HL-60/S4 treated with retinoic acid at 250 ng/mL for 4 days and 3 days (cell line): ENCODE measurements at regions not wholly inside any gene's neighbourhood (a gene's known extent, or its start where the extent isn't known, plus 50 kb on each side); places are given as distances from the start of the nearest gene placed in this dataset.
"Not testable (repeated sequence)": the region's sequence is repeated elsewhere in the genome, so short reads cannot be mapped to it uniquely, and the experiment has no call there.

Experiments used
- in situ Hi-C: fragments of 300-500 bp; cut with MboI; formaldehyde crosslinking; loops from 2 replicates; pipeline ENCODE4 v1.7.0; 2022; ENCODE audit warnings: low sequenced_read_pairs

DNA sequence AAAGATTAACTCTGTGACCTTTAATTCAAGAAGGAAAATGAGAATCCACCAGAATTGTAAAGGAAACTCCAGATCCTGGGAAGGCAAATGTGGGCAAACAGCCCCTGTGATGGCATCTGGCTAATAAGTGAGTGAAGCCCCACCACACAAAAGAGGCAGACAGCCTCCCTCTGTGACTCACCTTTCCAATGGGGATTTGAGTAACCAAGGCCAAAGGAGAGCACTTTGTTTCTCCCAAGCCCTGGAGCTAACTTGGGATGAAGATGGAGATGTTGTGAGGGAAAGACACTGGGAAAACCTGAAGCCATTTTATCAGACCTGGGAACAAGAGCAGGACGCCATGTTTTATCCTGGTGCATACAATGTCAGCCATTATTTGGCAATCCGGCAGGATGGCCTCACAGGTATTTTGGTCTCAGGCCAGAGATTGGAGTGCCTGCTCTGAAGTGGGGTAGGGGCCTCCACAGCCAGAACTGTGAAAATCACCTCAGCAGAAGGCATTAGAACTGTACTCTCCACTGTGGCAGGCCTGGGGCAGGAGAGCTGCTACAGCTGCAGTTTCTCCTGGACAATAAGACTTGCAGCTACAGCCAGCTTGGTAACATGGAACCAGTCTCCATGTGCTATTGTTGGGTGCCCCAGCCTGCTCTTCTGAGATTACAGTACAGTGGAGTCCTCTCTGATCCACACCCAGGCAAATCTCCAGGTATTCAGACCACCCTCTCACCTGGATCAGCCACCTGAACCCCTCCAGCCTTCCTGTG is 96.6 kb upstream of the PCED1B start:
- in situ Hi-C loops = no loop called here

DNA sequence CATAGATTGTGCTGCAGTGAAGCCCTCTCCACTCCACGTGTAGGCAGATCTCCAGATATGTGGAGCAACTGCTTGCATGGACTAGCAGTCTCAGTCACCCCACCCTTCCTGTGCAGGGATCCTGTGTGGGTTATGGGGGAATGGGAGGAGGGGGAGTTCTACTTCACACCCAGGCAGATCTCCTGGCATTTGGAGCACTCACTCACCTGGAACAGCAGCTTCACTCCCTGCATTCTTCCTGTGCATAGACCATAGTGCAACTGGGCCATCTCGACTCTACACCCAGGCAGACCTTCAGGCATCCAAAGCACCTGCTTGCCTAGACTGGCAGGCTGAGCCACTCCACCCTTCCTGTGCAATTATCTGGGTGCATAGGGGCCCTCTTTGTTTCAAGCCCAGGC is 96.0 kb upstream of the PCED1B start:
- in situ Hi-C loops = no loop called here

DNA sequence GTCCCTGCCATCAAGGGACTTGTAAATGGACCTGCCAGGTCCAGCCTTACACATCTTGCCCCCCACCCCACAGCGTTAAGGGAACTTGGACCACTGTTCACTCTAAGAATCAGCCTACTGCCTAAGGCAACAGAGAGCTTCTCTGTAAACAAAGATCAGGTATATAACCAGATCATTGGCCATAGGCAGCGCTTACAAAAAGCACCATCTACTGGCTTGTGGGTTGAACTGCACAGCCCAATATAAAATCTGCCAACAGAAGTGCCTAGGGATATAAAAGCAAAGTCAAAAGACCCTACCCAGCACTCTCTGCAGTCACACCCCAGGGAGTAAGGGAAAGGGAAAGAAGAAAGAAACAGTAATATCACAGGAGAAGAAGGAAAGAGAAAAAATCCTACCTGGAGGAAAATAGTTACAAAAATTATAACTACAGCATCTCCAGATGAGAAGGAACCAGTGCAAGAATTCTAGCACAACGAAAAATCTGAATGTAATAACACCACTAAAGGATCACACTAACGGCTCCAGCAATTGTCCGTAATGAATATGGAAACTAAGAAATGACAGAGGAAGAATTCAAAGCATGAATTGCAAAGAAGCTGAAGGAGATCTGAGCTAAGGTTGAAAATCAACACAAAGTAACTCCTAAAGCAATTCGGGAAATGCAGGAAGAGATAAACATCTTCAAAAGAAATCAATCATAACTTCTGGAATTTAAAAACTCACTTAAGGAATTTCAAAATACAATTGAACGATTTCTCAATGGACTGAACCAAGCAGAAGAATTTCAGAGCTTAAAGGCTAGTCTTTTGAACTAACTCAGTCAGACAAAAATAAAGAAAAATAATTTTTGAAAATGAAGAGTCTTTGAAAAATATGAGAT is 95.2 kb upstream of the PCED1B start:
- in situ Hi-C loops = no loop called here

DNA sequence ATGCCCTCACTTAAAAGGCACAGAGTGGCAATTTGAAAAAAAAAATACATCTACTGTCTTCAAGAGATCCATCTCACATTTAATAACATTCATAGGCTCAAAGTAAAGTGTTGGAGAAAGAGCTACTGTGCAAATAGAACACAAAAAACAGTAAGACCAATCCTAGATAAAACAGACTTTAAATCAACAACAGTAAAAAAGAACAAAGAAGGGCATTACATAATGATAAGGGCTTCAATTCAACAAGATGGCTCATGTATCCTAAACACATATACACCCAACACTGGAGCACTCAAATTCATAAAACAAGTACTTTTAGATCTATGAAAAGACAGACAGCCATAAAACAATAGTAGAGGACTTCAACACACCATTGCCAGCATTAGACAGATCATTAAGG is 93.6 kb upstream of the PCED1B start:
- in situ Hi-C loops = no loop called here

DNA sequence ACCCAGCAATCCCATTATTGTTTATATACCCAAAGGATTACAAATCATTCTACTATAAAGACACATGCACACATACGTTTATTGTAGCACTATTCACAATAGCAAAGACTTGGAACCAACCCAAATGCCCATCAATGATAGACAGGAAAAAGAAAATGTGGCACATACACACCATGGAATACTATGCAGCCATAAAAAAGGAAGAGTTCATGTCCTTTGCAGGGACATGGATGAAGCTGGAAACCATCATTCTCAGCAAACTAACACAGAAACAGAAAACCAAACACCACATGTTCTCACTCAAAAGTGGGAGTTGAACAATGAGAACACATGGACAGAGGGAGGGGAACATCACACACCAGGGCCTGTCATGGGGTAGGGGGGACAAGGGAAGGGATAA is 91.3 kb upstream of the PCED1B start:
- in situ Hi-C loops = not testable (repeated sequence)

DNA sequence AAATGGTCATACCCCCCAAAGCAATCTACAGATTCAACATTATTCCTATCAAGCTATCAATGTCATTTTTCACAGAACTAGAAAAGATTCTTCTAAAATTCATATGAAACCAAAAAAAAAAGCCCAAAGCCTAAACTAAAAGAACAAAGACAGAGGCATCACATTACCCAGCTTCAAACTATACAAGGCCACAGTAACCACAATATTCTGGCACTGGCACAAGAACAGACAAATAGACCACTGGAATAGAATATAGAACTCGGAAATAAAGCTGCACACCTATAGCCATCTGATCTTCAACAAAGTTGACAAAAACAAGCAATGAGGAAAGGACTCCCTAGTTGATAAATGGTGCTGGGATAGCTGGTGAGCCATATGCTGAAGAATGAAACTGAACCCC is 89.2 kb upstream of the PCED1B start:
- in situ Hi-C loops = no loop called here

DNA sequence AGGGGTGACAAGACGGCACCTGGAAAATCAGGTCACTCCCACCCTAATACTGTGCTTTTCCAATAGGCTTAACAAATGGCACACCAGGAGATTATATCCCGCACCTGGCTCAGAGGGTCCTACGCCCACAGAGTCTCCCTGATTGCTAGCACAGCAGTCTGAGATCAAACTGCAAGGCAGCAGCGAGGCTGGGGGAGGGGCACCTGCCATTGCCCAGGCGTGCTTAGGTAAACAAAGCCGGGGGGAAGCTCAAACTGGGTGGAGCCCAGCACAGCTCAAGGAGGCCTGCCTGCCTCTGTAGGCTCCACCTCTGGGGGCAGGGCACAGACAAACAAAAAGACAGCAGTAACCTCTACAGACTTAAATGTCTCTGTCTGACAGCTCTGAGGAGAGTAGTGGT is 87.4 kb upstream of the PCED1B start:
- in situ Hi-C loops = not testable (repeated sequence)

DNA sequence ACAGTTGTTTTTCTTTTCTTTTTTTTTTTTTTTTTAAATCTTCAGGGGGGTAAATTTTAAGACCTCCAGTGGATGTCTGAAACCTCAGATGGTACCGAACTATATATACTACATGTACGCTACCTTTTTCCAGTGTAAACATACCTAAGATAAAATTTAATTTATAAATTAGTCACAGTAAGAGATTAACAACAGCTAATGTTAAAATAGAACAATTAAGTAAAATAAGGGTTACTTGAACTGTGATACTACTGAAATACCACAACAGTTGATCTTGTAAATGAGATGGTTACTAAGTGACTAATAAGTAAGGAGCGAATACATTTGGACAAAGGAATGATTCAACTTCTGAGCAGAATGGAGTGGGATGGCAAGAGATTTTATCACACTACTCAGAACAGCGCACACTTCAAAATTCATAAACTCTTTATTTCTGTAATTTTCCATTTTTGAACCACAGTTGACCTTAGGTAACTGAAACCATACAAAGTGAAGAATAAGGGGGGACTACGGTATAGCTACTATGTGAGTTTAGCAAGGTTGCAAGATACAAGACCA is 80.5 kb upstream of the PCED1B start:
- in situ Hi-C loops = no loop called here

DNA sequence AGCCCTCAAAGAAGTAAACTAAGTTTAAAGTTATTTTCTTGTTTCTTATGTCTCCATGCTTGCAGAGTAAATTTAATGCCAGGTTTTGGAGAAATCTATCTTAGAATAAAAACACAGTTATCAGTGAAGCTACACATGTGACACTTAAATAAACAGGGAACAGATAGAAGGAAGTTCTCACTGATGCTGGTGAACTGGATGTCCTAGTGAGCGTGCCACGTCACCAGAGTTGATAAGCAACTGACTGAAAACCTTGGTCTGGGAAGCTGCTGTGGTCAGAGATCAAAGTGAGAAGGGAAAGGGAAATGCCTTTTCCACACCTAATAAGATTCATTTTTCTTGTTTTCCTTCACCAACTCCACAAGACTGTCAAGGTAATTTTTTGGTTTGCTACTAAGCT is 74.8 kb upstream of the PCED1B start:
- in situ Hi-C loops = loop anchor here (25.0 kb wide), 1 partner anchor 667 kb away; no protein-coding TSS in a partner anchor

DNA sequence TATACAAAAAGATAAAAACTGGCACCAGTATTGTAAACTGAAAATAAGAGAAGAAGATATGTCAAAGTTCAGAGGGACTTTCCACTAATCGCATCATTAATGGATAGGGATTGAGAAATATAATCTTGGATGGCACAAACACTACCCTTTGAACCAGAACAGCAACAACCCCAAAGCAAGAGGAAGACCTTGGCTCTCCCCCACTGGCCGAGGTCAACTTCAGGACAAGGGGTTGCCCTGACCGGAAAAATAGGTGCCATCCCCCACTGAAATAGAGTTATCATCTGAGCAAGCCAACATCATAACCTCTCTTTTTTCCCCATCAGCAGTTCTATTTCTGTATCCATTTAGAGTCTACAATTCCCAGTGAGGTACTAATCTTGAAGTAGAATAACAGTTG is 72.4 kb upstream of the PCED1B start:
- in situ Hi-C loops = loop anchor here (25.0 kb wide), 1 partner anchor 670 kb away; no protein-coding TSS in a partner anchor

DNA sequence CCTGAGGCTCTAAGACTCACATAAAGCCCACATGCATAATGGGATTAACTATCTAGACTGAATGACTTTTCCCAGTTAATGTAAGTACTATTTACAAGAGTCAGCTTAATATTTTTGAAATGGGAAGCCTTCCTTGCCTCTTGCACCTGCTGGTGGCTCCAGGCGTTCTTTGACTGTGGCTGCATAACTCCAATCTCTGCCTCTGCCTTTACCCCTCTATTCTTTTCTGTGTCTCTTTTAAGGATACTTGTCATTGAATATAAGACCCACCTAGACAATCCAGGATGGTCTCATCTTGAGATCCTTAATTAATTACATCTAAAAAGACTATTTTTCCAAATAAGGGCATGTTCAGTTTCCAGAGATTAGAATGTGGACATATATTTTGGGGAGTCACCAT is 66.9 kb upstream of the PCED1B start:
- in situ Hi-C loops = loop anchor here (25.0 kb wide), 1 partner anchor 675 kb away; no protein-coding TSS in a partner anchor

DNA sequence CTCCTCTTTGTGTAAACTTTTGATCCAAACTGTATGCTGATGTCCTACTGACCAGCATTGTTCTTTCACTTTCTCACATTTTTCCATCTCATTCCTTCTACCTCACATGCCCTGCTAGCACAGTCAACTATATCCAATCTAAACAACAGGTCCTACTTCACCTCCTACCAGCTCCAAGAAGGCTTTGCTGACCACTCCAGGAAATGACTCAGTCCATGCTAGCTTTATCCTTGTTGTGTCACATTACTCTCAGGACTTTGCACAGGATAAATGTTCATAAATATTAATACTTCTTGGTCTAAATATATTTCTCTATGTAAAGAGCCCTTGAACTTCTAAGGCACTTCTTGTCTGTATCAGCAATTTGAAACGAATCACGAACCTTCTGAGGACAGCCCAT is 64.9 kb upstream of the PCED1B start:
- in situ Hi-C loops = loop anchor here (25.0 kb wide), 1 partner anchor 677 kb away; no protein-coding TSS in a partner anchor

DNA sequence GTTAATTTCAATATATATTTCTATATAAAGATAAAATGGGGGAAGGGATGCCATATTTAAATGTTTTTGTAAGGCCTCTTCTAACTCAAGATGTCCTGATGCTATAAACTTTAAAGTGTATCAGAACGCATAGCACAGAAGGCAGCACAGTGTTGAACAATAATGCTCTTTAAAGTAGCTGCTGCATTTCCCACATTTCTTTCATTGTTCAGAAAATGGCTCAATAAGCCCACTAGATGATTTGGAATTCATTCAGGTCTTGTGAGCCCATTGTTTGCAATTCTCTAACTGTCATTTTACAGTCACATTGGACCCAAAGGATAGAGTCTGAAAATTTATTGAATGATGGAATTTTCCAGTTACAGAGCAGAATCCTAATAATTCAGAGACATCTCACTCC is 64.0 kb upstream of the PCED1B start:
- in situ Hi-C loops = loop anchor here (25.0 kb wide), 1 partner anchor 678 kb away; no protein-coding TSS in a partner anchor

DNA sequence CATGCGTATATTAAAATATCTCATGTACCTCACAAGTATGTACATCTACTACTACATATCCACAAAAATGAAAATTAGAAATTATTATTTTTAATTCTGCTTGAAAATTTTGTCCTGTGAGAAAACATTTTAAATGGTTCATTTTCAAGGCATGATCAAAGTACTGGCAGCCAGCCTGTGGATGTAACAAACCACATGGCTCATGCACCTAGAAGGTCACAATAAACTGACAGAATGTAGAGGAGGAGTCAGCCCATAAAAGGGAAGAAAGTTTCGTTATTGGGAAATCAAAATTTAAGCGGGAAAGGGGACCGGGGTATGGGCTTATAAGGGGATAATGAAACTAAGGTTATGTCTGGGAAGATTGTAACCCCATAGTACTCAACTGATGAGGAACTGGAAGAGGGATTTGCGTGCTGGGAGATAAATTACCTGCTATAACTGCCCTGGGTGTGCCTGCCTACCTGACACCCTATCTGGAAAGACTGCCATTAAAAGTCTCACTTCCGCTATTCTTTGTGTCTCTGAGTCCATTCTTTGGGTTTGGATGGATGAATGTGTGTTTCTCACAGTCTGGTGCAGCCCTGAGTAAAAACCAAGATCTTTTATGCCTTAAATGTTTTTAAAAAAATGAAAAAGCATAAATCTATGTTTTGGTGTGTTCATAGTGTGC is 62.2 kb upstream of the PCED1B start:
- in situ Hi-C loops = loop anchor here (25.0 kb wide), 1 partner anchor 680 kb away; no protein-coding TSS in a partner anchor

DNA sequence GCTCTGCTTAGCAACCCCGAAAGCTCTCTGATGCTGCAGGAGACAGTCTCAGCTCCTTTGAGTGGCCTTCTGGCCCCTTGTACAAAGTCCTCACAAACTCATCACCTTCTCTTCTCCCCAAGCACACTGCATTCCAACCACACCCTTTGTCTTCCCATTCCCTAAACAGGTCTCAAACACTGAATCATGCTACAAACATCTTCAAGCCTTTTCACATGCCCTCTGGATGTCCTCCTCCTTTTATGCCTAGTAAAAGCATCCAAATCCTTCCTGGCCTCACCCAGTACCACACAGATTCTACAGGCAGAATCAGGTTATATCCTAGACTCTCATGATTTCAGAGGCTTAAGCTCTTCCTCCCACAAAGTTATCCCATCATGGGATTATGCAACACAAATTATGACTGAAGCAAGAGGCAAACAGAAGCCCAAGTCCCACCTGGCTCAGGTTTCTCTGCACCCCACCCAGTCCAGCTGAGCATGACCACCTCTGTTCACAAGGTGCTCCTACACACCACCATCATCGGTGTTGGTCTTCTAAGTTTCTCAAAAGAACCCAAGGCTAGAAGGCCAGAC is 61.4 kb upstream of the PCED1B start:
- in situ Hi-C loops = loop anchor here (25.0 kb wide), 1 partner anchor 681 kb away; no protein-coding TSS in a partner anchor

DNA sequence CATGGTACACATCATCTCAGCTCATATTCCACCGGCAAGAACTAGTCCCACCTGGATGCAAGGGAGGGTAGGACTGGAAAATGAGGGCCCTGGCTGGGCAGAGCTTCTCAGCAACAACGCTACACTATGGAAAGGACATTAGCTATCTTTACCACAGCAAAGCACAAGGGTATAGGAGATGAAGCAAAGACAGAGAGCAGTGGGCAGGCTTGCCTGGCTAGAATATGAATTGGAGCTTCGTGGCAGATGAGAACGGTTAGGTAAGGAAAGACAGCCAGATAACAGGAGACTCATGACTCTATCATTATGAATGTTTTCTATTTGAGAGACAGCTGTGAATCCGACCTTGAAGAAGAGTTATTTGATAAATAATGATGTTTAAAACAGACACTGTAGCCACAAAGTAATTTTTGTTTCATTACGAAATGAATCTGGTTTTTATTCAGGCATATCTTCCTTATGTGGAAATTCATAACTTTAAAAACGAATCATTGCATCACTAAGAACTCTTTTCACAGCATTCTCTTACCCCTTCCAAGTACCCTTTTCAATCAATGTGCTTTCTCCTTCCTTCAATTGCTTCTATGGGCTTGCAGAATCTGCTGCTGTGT is 59.1 kb upstream of the PCED1B start:
- in situ Hi-C loops = loop anchor here (25.0 kb wide), 1 partner anchor 683 kb away; no protein-coding TSS in a partner anchor

DNA sequence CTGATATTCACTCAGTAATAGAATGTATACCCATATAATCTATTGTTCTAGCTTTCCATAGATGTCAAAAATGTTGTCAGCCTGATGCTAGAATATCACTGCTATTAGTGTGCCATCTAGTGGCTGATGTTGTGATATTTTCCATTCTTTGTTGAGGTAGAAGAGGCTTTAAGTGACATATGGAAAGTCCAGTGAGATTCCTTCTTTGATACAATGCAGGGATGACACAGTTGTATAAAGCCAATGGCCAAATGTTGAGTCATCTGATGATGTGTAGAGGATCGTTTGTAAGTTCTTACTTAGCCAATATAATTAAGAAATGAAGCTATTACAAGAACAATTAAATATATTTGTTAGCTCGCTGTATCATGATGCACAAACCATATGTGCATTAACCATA is 58.1 kb upstream of the PCED1B start:
- in situ Hi-C loops = loop anchor here (25.0 kb wide), 1 partner anchor 684 kb away; no protein-coding TSS in a partner anchor

DNA sequence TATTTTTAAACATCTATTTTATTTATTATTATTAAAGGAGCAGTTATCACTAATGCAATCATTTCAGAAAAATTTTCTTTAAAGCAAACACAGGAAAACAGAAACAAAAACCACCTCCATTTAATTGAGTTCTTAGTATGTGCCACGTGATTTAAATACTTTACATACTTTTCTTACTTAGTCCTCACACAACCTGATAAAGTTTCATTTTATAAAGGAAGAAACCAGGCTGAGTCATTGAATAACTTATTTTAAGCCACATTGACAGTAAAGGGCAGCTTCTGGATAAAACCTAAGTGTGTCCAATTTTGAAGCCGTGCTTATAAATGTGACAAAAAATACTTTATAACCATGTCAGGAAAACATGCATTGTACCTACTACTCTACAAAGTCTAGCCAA is 57.1 kb upstream of the PCED1B start:
- in situ Hi-C loops = loop anchor here (25.0 kb wide), 1 partner anchor 685 kb away; no protein-coding TSS in a partner anchor

DNA sequence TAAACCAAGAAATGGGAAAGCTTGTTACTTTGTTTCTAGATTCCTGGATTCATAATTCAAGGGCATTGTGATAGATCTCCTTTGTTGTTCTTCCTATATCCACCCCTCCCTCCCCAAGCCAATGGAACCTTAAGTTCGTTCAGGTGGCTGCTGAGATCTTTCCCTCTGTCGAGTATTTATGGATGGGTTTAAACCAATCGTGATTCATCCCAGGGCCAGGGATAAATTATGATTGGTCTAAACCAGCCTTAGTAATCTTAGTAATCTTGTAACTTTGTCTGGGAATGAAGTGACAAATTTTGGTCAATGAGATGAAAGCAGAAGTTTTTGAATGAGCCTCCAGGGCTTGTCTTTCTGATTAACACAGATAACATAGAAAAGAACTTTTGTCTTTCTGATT is 56.1 kb upstream of the PCED1B start:
- in situ Hi-C loops = loop anchor here (25.0 kb wide), 1 partner anchor 686 kb away; no protein-coding TSS in a partner anchor

DNA sequence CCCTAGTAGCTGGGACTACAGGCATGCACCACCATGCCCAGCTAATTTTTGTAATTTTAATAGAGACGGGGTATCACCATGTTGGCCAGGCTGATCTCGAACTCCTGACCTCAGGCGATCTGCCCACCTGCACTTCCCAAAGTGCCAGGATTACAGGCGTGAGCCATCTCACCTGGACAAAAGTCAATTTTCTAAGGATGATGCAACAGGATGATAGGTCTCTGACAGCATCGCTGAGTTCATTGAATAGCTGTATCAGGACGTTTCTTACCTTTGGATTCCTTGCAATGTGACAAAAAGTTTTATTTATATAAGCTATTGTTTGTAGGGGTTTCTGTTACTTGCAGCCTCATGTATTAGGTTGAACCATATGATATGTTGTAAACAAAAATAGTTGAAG is 55.5 kb upstream of the PCED1B start:
- in situ Hi-C loops = loop anchor here (25.0 kb wide), 1 partner anchor 687 kb away; no protein-coding TSS in a partner anchor
